HL-60 (cell line): ENCODE measurements at regions not wholly inside any gene's neighbourhood (a gene's known extent, or its start where the extent isn't known, plus 50 kb on each side); places are given as distances from the start of the nearest gene placed in this dataset.

Experiments used
- DNase-seq, 2 experiments: peaks; one replicate each; pipeline ENCODE4 v3.0.0-alpha.2; 2010 to 2020; ENCODE audit warnings: low read depth in 1 of 2, low spot score in 1 of 2
- H3K27ac ChIP-seq: fragments of 250-450 bp; sonication (Bioruptor Pico); replicated peaks from 2 replicates; pipeline ENCODE4 v1.5.1; 2020; ENCODE audit warnings: mild to moderate bottlenecking, moderate library complexity
- H3K27me3 ChIP-seq: fragments of 250-450 bp; sonication (Bioruptor Pico); 2 replicates; pipeline ENCODE4 v1.5.1; 2021; ENCODE audit warnings: mild to moderate bottlenecking, moderate library complexity; ENCODE audit not compliant: insufficient read depth, poor library complexity, severe bottlenecking
- H3K4me3 ChIP-seq: replicated peaks from 2 replicates; pipeline ENCODE4 v1.5.1; 2011; ENCODE audit warnings: mild to moderate bottlenecking, control low read depth, low read length; ENCODE audit not compliant: insufficient read depth
- GABPA ChIP-seq: IDR thresholded peaks from 2 replicates; pipeline ENCODE4 v1.6.1; 2012; ENCODE audit warnings: low read depth
- POLR2AphosphoS5 ChIP-seq: IDR thresholded peaks from 2 replicates; pipeline ENCODE4 v1.6.1; 2012; ENCODE audit warnings: low read depth
- SPI1 ChIP-seq: IDR thresholded peaks from 2 replicates; pipeline ENCODE4 v1.6.1; 2012; ENCODE audit warnings: low read depth, mild to moderate bottlenecking, borderline replicate concordance
- TF ChIP-seq, protein P1 (sequence below): IDR thresholded peaks from one replicate; pipeline ENCODE4 v1.5.1; 2011; ENCODE audit warnings: low read length, control low read depth, inconsistent platforms; ENCODE audit not compliant: insufficient read depth
- TF ChIP-seq, protein P2 (sequence below): IDR thresholded peaks from 2 replicates; pipeline ENCODE4 v1.6.1; 2012; ENCODE audit warnings: low read depth; ENCODE audit not compliant: insufficient replicate concordance

DNA sequence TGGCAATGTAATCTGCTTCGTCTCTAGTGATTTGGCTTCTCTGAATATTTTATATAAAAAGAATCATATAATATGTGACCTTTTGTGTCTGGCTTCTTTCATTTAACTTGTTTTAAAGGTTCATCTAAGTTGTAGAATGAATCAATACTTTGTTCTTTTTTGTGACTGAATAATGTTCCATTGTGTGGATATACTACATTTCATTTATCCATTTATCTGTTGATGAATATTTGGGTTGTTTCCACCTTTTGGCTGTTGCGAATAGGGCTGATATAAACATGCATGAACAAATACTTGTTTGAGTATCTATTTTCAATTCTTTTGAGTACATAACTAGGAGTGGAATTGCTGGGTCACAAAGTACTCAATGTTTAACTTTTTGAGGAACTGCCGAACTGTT, 63.8 kb upstream of the TNP1 start:
- Histone ChIP-seq H3K27ac (no peak overlapping the region), H3K4me3 (no peak overlapping the region), H3K27me3 (no peaks in the 10 kb centered on the region)
- DNase-seq, result no peak
- TF ChIP-seq, protein P1, sequence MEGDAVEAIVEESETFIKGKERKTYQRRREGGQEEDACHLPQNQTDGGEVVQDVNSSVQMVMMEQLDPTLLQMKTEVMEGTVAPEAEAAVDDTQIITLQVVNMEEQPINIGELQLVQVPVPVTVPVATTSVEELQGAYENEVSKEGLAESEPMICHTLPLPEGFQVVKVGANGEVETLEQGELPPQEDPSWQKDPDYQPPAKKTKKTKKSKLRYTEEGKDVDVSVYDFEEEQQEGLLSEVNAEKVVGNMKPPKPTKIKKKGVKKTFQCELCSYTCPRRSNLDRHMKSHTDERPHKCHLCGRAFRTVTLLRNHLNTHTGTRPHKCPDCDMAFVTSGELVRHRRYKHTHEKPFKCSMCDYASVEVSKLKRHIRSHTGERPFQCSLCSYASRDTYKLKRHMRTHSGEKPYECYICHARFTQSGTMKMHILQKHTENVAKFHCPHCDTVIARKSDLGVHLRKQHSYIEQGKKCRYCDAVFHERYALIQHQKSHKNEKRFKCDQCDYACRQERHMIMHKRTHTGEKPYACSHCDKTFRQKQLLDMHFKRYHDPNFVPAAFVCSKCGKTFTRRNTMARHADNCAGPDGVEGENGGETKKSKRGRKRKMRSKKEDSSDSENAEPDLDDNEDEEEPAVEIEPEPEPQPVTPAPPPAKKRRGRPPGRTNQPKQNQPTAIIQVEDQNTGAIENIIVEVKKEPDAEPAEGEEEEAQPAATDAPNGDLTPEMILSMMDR, result no peak
- TF ChIP-seq POLR2AphosphoS5 (no peak), GABPA (no peak), SPI1 (no peak)
- TF ChIP-seq, protein P2, sequence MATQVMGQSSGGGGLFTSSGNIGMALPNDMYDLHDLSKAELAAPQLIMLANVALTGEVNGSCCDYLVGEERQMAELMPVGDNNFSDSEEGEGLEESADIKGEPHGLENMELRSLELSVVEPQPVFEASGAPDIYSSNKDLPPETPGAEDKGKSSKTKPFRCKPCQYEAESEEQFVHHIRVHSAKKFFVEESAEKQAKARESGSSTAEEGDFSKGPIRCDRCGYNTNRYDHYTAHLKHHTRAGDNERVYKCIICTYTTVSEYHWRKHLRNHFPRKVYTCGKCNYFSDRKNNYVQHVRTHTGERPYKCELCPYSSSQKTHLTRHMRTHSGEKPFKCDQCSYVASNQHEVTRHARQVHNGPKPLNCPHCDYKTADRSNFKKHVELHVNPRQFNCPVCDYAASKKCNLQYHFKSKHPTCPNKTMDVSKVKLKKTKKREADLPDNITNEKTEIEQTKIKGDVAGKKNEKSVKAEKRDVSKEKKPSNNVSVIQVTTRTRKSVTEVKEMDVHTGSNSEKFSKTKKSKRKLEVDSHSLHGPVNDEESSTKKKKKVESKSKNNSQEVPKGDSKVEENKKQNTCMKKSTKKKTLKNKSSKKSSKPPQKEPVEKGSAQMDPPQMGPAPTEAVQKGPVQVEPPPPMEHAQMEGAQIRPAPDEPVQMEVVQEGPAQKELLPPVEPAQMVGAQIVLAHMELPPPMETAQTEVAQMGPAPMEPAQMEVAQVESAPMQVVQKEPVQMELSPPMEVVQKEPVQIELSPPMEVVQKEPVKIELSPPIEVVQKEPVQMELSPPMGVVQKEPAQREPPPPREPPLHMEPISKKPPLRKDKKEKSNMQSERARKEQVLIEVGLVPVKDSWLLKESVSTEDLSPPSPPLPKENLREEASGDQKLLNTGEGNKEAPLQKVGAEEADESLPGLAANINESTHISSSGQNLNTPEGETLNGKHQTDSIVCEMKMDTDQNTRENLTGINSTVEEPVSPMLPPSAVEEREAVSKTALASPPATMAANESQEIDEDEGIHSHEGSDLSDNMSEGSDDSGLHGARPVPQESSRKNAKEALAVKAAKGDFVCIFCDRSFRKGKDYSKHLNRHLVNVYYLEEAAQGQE, result no peak

DNA sequence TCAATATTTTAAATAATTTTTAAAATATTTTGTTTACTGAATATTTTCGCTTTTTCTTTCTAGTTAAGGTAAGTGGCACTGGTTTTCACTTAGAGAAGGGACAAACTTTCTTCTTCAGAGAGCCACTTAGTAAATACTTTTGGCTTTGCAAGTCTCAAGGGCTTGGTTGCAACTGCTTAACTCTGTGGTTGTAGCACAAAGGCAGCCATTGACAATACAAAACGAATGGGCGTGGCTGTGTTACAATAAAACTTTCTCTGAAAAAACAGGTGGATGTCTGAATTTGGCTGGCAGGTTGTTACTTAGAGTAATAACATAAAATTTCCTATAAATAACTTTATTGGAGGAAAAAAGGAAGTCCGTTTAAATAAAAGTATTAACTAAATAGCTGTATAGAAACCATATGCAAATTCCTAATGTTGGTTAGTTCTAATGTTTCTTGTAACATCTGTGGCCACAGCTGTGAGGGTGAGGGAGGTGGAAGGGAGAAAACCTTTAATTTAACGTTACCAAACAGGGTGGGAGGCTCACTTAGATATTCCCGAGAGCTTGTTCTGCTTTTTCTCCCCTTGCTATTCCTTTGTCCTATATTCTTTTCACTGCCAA, 62.4 kb upstream of the TNP1 start:
- no peak for DNase-seq

DNA sequence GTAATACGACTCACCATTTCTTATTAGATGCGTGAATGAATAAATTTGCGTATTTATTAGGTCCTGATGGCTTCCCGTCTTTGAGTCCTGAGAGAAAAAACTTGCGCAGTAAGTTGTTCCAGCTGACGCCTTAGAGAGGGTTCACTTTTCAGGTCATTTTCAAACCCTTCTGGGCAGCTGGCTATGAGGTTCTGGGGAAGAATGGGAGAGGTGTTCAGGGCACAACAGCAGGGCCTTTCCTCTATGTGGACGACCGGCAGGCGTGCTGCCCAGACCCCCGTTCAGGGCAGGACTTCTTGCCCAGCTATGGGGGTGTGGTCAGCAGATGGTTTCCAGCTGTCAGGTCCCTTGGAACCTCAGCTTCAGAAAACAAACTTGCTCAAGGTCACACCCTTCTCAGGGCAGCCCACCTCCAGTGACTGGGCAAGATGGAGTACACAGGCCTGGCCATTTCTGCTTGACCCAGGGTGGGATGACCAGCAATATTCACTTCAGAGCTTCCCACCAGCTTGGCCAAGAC, 61.1 kb upstream of the TNP1 start:
- no peaks in the 10 kb centered on the region for H3K27me3 ChIP-seq
- DNase-seq, result no peak
- TF ChIP-seq GABPA (no peak), SPI1 (no peak), POLR2AphosphoS5 (no peak)
- TF ChIP-seq, protein P2, result no peak
- TF ChIP-seq, protein P1, result no peak
- no peak overlapping the region for H3K4me3 ChIP-seq
- H3K27ac ChIP-seq, result no peak overlapping the region

More for the DNA sequence above, 62.4 kb upstream of the TNP1 start:
- no peak overlapping the region for H3K27ac ChIP-seq
- H3K27me3 ChIP-seq, result no peaks in the 10 kb centered on the region
- TF ChIP-seq GABPA (no peak), SPI1 (no peak), POLR2AphosphoS5 (no peak)
- TF ChIP-seq, protein P1, result no peak
- TF ChIP-seq, protein P2, result no peak
- H3K4me3 ChIP-seq, result no peak overlapping the region
